Sigmoid colon (tissue), 4 donors: ENCODE measurements at regions not wholly inside any gene's neighbourhood (a gene's known extent, or its start where the extent isn't known, plus 50 kb on each side); places are given as distances from the start of the nearest gene placed in this dataset.
"Not testable (repeated sequence)": the region's sequence is repeated elsewhere in the genome, so short reads cannot be mapped to it uniquely, and the experiment has no call there.

Experiments used
- POLR2A ChIP-seq, 2 donors: fragments of 450-650 bp; IDR thresholded peaks; one replicate each; pipeline ENCODE4 v1.6.1; 2016; ENCODE audit warnings: antibody characterized with exemption in 2 of 2, mild to moderate bottlenecking in 2 of 2, moderate library complexity in 2 of 2
- POLR2AphosphoS5 ChIP-seq, 4 donors: sonication (generic); formaldehyde crosslinking; IDR thresholded peaks; one replicate each; pipeline ENCODE4 v1.6.1; 2017; ENCODE audit warnings: antibody characterized with exemption in 4 of 4
- TF ChIP-seq, protein P1 (sequence below), 4 experiments: fragments of 450-650 bp in 3 of 4; fragments of 200-600 bp in 1 of 4; IDR thresholded peaks; one replicate each; pipeline ENCODE4 v1.5.1; 2016 to 2019; ENCODE audit warnings: antibody characterized with exemption in 4 of 4, mild to moderate bottlenecking in 3 of 4, moderate library complexity in 2 of 4

GRCh38 chr21:14610119-14610518, 64.0 kb upstream of the SAMSN1 start:
- TF ChIP-seq, protein P1, sequence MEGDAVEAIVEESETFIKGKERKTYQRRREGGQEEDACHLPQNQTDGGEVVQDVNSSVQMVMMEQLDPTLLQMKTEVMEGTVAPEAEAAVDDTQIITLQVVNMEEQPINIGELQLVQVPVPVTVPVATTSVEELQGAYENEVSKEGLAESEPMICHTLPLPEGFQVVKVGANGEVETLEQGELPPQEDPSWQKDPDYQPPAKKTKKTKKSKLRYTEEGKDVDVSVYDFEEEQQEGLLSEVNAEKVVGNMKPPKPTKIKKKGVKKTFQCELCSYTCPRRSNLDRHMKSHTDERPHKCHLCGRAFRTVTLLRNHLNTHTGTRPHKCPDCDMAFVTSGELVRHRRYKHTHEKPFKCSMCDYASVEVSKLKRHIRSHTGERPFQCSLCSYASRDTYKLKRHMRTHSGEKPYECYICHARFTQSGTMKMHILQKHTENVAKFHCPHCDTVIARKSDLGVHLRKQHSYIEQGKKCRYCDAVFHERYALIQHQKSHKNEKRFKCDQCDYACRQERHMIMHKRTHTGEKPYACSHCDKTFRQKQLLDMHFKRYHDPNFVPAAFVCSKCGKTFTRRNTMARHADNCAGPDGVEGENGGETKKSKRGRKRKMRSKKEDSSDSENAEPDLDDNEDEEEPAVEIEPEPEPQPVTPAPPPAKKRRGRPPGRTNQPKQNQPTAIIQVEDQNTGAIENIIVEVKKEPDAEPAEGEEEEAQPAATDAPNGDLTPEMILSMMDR (IDR thresholded peaks at IDR 0.05), result not testable (repeated sequence)
- TF ChIP-seq POLR2AphosphoS5, POLR2A (IDR thresholded peaks at IDR 0.05): not testable (repeated sequence)
